Tibial nerve (tissue), 4 donors: ENCODE measurements at regions not wholly inside any gene's neighbourhood (a gene's known extent, or its start where the extent isn't known, plus 50 kb on each side); places are given as distances from the start of the nearest gene placed in this dataset.

Experiments
- DNase-seq, 2 donors: peaks; one replicate each; pipeline ENCODE4 v3.0.0-alpha.2; 2019; ENCODE audit warnings: low spot score in 2 of 2
- H3K27ac ChIP-seq, 4 donors: fragments of 200-600 bp; sonication (generic) in 3 of 4; one replicate each; pipeline ENCODE4 v1.5.1; 2017 to 2019; ENCODE audit warnings: mild to moderate bottlenecking in 1 of 4
- H3K27me3 ChIP-seq, 2 donors: fragments of 200-600 bp; sonication (generic) in 1 of 2; one replicate each; pipeline versions ENCODE4 v1.5.1 to v1.6.0; 2017 to 2019
- H3K36me3 ChIP-seq, 3 donors: fragments of 200-600 bp; sonication (generic); one replicate each; pipeline ENCODE4 v1.5.1; 2018 to 2019
- H3K4me1 ChIP-seq, 4 donors: fragments of 200-600 bp; sonication (generic) in 3 of 4; one replicate each; pipeline ENCODE4 v1.5.1; 2017 to 2019
- H3K4me3 ChIP-seq, 4 donors: fragments of 200-600 bp; sonication (generic) in 3 of 4; one replicate each; pipeline ENCODE4 v1.5.1; 2017 to 2019; ENCODE audit warnings: mild to moderate bottlenecking in 1 of 4, moderate library complexity in 1 of 4
- H3K9me3 ChIP-seq, 4 donors: fragments of 200-600 bp; sonication (generic) in 3 of 4; one replicate each; pipeline ENCODE4 v1.5.1; 2017 to 2019
- EP300 ChIP-seq, 2 donors: sonication (generic); formaldehyde crosslinking; IDR thresholded peaks; one replicate each; pipeline ENCODE4 v1.6.1; 2017; ENCODE audit warnings: antibody characterized with exemption in 2 of 2, mild to moderate bottlenecking in 1 of 2
- POLR2A ChIP-seq, 2 donors: fragments of 450-650 bp; IDR thresholded peaks; one replicate each; pipeline ENCODE4 v1.6.1; 2017; ENCODE audit warnings: antibody characterized with exemption in 2 of 2, mild to moderate bottlenecking in 2 of 2, moderate library complexity in 2 of 2
- WGBS, 2 donors: methylation state at CpG; one replicate each; pipeline ENCODE4 v1.1.5; 2018; 5-methylcytosine and 5-hydroxymethylcytosine counted together
- TF ChIP-seq, protein P1 (sequence below), 5 experiments: fragments of 200-600 bp in 3 of 5; fragments of 450-650 bp in 2 of 5; sonication (generic) in 3 of 5; IDR thresholded peaks; one replicate each; pipeline ENCODE4 v1.5.1; 2016 to 2019; ENCODE audit warnings: antibody characterized with exemption in 5 of 5, mild to moderate bottlenecking in 3 of 5, moderate library complexity in 2 of 5

GRCh38 chr11:109166441-109166840 lies 255.5 kb upstream of the C11orf87 start:
- 48 to 54% methylated on average over 2 of the region's 2 CpGs for WGBS, 2 donors

DNA sequence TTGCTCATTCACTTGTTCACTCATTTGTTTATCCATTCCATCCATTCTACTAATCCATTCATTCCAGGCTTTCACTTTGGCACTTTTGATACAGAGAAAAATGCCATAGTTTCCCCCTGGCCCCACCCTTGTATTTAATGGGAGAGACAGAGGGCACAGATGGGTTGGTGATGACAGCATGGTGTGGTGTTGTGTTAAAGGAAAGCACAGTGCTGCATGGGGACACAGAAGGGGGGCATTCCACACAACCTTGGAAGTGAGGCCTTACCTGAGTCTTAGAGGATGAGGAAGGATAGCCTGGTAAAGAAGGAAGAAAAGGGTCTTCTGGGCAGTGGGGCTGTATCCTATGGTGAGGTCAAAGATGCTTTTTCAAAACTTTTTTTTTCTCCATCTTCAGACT lies 248.5 kb upstream of the C11orf87 start:
- Histone ChIP-seq H3K27me3 (no peaks in the 10 kb centered on the region), H3K4me3 (no peak overlapping the region), H3K36me3 (no peaks in the 10 kb centered on the region), H3K4me1 (no peaks in the 10 kb centered on the region), H3K27ac (no peak overlapping the region), H3K9me3 (no peaks in the 10 kb centered on the region)
- DNase-seq: no peak
- TF ChIP-seq EP300 (IDR thresholded peaks at IDR 0.05) (no peak), POLR2A (IDR thresholded peaks at IDR 0.05) (no peak)
- TF ChIP-seq, protein P1, sequence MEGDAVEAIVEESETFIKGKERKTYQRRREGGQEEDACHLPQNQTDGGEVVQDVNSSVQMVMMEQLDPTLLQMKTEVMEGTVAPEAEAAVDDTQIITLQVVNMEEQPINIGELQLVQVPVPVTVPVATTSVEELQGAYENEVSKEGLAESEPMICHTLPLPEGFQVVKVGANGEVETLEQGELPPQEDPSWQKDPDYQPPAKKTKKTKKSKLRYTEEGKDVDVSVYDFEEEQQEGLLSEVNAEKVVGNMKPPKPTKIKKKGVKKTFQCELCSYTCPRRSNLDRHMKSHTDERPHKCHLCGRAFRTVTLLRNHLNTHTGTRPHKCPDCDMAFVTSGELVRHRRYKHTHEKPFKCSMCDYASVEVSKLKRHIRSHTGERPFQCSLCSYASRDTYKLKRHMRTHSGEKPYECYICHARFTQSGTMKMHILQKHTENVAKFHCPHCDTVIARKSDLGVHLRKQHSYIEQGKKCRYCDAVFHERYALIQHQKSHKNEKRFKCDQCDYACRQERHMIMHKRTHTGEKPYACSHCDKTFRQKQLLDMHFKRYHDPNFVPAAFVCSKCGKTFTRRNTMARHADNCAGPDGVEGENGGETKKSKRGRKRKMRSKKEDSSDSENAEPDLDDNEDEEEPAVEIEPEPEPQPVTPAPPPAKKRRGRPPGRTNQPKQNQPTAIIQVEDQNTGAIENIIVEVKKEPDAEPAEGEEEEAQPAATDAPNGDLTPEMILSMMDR (IDR thresholded peaks at IDR 0.05): no peak

More at GRCh38 chr11:109166441-109166840, 255.5 kb upstream of the C11orf87 start:
- TF ChIP-seq EP300 (IDR thresholded peaks at IDR 0.05) (no peak), POLR2A (IDR thresholded peaks at IDR 0.05) (no peak)
- TF ChIP-seq, protein P1 (IDR thresholded peaks at IDR 0.05): no peak
- Histone ChIP-seq H3K27me3 (no peaks in the 10 kb centered on the region), H3K4me3 (no peak overlapping the region), H3K4me1 (no peaks in the 10 kb centered on the region), H3K9me3 (no peaks in the 10 kb centered on the region), H3K27ac (no peak overlapping the region), H3K36me3 (no peaks in the 10 kb centered on the region)
- no peak for DNase-seq

- Histone ChIP-seq H3K27me3 (no peaks in the 10 kb centered on the region), H3K4me3 (no peak overlapping the region), H3K36me3 (no peaks in the 10 kb centered on the region), H3K4me1 (no peaks in the 10 kb centered on the region), H3K9me3 (peaks cover 0 to 18% (median 0%) of the 10 kb centered on the region in 4 donors), H3K27ac (no peak overlapping the region)
- WGBS, 2 donors: 85 to 90% methylated on average over 1 of the region's 1 CpG
- TF ChIP-seq EP300 (IDR thresholded peaks at IDR 0.05): no peak
- no peak for TF ChIP-seq POLR2A (IDR thresholded peaks at IDR 0.05)
- DNase-seq: no peak
Measured at GRCh38 chr11:109184376-109184775, 237.6 kb upstream of the C11orf87 start.

- Histone ChIP-seq H3K9me3 (peaks cover 0 to 26% (median 0%) of the 10 kb centered on the region in 4 donors), H3K27ac (no peak overlapping the region), H3K4me3 (no peak overlapping the region), H3K36me3 (no peaks in the 10 kb centered on the region), H3K27me3 (no peaks in the 10 kb centered on the region), H3K4me1 (no peaks in the 10 kb centered on the region)
- no peak for DNase-seq
- TF ChIP-seq, protein P1 (IDR thresholded peaks at IDR 0.05): no peak
- TF ChIP-seq POLR2A (IDR thresholded peaks at IDR 0.05) (no peak), EP300 (IDR thresholded peaks at IDR 0.05) (no peak)
- 89 to 90% methylated on average over 6 of the region's 6 CpGs for WGBS, 2 donors
Measured at GRCh38 chr11:109192864-109193263, 229.1 kb upstream of the C11orf87 start.

DNA sequence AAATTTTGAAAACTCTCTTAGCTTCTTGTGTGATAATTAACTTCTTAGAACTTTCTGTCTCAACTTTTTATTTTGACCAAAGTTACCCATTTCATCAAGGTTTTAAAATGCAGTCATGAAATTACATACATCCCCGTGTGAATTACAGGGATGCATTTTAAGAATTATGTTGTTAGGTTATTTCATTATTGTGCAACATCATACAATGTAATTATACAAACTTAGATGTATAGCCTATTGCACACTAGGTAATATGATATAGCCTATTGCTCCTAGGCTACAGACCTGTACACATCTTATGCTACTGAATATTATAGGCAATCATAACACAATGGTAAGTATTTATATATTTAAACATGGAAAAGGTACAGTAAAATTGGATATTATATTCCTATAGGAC lies 228.1 kb upstream of the C11orf87 start:
- Histone ChIP-seq H3K27ac (no peak overlapping the region), H3K4me1 (no peaks in the 10 kb centered on the region), H3K27me3 (no peaks in the 10 kb centered on the region), H3K9me3 (peaks cover 0 to 25% (median 0%) of the 10 kb centered on the region in 4 donors), H3K36me3 (no peaks in the 10 kb centered on the region), H3K4me3 (no peak overlapping the region)
- no peak for DNase-seq
- TF ChIP-seq EP300 (IDR thresholded peaks at IDR 0.05) (no peak), POLR2A (IDR thresholded peaks at IDR 0.05) (no peak)
- TF ChIP-seq, protein P1 (IDR thresholded peaks at IDR 0.05): no peak
- 87% methylated on average over 1 of the region's 1 CpG for WGBS, 2 donors

GRCh38 chr11:109196016-109196415 lies 226.0 kb upstream of the C11orf87 start:
- 77 to 79% methylated on average over 2 of the region's 2 CpGs for WGBS, 2 donors

More at GRCh38 chr11:109196016-109196415, 226.0 kb upstream of the C11orf87 start:
- Histone ChIP-seq H3K36me3 (no peaks in the 10 kb centered on the region), H3K4me3 (no peak overlapping the region), H3K27me3 (no peaks in the 10 kb centered on the region), H3K9me3 (peaks cover 0 to 21% (median 0%) of the 10 kb centered on the region in 4 donors), H3K4me1 (no peaks in the 10 kb centered on the region), H3K27ac (no peak overlapping the region)
- no peak for DNase-seq
- TF ChIP-seq EP300 (IDR thresholded peaks at IDR 0.05) (no peak), POLR2A (IDR thresholded peaks at IDR 0.05) (no peak)
- TF ChIP-seq, protein P1 (IDR thresholded peaks at IDR 0.05): no peak
